Muscle of arm (tissue), 1 donor: ENCODE measurements at regions not wholly inside any gene's neighbourhood (a gene's known extent, or its start where the extent isn't known, plus 50 kb on each side); places are given as distances from the start of the nearest gene placed in this dataset.
"Not testable (repeated sequence)": the region's sequence is repeated elsewhere in the genome, so short reads cannot be mapped to it uniquely, and the experiment has no call there.

Experiments
- DNase-seq: peaks from one replicate; pipeline ENCODE4 v3.0.0-alpha.2; 2013

DNA sequence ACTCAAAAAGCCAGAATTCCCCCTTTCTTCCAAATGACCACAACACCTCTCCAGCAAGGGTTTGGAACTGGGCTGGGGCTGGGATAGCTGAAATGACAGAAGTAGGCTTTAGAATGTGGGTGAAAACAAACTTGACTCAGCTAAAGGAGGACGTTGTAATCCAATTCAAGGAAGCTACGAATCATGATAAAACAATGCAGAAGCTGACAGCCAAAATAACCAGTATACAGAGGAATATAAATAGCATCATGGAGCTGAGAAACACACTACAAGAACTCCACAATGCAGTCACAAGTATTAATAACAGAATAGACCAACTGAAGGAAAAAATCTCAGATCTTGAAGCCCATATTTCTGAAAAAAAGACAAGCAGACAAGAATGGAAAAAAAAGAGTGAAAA is 95.8 kb upstream of the TET2 start:
- no peak for DNase-seq

DNA sequence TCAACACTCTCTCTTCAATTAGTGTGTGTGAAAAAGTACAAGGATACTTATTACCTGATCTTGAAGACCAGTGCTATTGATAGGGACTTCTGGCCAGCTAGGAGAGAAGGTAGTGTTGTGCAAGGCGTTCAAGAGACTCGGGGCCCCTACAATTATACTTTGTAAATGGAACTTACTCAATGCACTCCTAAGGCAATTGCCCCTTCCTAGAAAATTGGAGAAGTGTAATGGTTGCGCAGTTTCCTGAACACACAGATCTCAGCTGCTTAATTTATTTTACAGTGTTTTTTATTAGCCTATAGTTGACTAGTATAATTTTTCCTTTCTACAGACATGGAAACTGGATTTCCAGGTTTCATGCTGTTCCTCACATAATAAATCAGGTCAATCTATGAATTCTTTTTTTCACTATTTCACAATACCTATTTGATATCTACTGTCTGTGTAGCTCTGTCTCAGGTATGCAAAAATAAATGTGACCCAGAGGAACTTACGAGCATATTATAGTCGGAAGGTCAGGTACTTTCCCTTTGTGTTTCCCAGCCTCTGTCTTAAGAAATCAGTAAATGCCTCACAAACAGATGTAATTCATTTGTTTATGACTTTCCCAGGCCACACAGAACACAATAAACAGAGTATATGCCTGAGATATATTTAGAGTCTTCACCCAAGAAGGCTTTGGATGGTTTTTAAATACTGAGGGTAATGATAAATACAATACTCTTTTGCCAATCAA is 89.1 kb upstream of the TET2 start:
- no peak for DNase-seq

DNA sequence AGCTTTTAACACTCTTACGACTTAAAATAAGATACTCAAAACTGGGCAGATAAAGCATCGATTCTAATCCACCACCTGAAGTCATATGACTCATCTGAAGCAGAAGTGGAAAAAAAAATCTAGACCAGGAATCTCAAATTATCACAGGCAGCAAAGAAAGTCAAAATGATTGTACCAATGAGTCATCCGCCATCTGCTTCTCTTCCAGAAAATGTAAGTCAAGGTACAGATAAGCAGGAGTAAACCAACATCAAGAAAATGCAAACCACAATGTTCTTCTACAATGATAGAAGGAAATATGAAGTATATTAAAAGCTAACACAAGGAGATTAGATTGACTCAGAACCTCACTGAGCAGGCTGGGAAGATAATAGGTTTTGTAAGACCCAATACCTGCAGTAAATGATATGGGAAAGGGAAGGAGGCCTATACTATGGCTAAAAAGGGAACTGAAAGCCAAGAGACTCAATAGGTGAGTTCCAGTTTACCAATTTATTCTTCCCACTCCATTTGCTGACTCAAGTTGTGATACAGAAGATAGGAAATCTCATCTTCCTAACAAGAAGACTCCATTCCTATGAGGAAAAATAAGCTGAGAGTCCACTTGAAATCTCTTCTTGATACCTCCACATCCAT is 88.4 kb upstream of the TET2 start:
- DNase-seq, result no peak

DNA sequence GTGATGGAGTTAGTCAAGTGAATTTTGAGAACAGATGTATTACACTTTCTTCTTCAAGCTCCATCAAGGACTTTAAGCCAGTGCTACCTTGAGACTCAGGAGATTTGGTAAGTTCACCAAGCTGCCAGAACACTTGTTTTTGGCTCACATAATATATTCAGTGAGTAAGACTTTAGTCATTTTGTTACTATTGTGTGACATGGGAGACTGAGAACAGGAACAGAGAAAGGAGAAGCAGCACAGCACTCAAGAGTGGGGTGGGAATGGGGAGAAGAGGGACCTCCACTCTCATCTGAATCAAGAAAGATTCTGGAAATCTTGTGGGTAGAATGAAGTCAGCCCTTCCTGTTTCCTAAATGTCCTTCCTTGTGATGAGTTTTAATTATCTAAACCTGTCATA is 87.3 kb upstream of the TET2 start:
- DNase-seq, result no peak

DNA sequence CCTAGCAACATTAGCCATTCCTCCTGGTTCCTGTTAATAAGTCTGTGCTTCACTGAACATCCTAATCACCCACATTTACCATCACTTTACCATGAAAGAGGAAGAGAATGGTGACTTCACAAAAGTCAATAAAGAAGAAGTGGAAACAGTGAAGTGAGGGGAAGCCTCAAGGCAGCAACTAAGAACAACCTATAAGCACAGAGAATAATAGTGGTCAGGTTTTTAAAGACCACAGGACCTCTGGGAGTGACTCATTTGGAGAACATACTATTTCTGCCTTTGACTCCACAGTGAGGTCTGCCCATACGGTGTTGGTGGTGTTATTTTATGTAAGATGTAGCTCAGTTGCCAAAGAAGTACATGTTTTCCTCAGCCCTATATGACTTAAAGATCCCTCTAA is 86.0 kb upstream of the TET2 start:
- no peak for DNase-seq

DNA sequence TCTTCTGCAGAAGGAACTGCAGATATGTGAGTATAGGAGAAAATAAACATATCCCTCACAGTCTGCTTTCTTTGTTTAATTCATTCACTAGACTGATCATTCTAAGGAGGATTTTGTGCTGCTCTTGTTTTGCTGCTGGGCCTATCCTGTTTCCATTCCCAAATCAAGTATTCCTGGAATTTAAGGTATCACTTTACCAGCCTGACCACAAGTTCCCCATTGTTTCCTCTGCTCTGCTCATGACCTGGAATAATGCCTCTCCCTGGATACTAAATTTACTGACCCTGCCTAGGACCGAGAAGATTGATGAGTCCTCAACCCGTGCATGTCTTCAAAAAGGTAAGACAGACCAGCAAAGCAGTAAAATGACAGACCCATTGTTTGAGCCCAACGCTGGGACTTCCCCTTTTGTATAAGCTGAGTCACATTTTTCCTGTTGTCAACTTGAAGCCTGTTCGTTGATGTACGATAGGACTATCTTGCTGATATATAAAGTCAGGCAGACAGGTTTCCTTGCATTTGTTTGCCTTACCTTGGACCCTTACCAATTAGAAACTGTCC is 85.5 kb upstream of the TET2 start:
- DNase-seq, result no peak

DNA sequence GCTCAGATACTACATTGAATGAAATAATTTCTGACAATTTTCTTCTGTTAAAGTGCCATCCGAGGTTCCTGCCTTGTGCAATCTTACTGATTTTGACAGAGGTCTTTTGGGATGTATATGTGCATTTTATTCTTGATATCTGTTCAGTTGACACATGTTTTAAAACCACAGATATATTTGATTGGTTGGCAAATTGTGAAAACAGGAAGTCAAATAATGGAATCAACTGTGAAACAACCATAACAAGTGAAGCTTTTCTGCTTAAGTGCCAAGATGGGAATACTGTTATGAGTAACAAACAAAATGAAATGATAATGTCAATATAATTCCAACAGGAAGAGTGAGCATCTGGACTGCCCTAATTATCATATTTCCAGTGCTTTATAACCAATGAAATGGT is 84.9 kb upstream of the TET2 start:
- DNase-seq, result no peak

DNA sequence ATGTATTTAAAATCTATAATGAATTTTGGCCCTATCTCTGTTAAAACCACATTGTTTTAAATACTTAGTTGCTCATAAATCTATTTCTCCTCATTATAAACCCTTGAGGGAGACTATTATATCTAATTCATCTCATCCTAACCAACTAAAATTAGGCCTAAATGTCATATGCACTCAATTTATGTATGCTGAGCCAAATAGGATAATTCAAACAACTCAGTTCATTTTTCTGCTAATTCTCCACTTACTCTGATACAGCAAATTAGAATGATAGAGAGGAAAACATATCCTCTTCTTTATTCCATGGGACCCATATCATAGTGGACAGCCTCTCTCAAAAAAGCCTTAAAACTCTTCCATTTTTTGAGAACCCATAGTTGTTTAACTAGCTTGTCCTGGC is 80.3 kb upstream of the TET2 start:
- no peak for DNase-seq

DNA sequence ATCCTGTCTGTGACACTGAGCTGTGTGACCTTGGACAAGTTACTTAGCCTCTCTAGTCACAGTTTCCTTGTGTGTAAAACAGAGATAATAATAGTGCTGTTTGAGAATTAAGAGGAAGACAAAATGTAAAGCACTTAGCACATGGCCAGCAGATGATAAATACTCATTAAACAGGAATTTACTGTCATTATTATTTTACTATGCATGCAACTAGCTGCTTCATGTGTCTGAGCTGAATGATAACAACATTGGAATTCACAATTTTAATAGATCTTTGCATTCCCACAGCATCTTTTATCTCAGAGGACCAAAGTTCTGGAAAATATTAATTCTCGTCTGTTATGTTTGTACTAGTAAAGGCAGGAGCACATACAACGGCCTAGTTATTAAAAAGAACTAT is 79.2 kb upstream of the TET2 start:
- DNase-seq, result no peak

DNA sequence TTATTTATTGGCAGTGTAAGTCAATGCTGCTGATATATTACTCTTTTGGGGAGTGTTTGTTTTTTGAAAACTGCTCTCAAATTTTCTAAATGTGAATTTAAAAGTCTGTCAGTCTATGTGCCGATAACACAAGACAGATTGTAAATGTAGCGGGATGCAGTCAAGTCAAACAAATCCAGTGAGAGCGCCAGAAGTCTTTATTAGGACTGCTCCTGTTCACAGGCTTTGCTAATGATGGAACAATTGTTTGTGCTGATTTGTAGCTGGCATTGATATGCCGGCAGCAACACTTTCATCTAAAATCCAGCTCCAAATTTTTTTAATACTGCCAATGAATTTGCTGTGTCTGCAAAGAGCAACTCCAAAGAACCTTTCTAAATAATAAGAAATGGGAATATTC is 78.7 kb upstream of the TET2 start:
- DNase-seq, result no peak

DNA sequence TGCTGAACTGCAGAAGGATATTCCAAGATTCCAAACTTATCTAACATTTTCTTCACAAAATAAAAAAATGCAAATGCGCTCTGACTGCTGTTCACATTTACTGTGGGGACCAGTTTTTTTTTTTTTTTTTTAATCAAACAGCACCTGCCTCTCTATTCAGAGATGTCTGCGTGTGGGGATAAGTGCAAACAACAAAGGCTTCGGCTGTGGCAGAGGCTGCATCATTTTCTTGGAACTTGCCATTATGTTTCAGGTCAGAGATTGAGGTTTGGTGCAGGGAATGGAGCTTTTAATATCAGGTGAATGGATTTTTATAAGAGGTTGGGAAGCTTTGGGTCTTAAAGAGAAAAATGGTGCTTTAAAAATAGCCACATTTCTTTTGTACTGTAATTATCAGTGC is 78.2 kb upstream of the TET2 start:
- DNase-seq, result no peak

DNA sequence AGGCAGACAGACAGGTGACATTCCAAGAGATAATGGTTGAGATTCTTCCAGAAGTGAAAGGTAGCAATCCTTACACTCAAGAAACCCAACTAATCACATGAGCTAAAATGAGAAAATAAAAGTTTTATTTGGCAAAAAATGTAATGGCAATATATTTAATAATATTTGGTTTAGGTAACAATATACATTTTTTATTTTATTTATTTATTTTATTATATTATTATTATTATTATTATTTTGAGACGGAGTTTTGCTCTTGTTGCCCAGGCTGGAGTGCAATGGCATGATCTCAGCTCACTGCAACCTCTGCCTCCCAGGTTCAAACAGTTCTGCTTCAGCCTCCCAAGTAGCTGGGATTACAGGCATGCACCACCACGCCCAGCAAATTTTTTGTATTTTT is 74.6 kb upstream of the TET2 start:
- not testable (repeated sequence) for DNase-seq

DNA sequence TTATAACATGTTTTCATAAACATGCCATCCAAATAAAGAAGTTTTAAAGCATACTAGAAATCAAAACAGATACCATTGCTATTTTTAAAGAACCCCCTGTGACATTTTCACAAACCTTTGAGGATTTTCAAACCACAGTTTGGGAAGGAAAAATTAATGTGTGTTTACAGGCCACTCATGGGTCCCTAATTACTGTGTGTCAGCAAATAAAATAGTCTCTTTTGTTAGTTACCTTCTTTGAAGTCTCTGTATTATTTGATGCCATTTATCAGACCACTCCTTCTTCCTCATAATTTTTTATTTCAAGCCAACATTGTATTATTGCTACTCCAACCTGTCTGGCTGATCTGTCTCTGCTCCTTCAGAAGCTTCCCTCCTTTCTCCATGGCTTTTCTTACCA is 72.6 kb upstream of the TET2 start:
- no peak for DNase-seq

DNA sequence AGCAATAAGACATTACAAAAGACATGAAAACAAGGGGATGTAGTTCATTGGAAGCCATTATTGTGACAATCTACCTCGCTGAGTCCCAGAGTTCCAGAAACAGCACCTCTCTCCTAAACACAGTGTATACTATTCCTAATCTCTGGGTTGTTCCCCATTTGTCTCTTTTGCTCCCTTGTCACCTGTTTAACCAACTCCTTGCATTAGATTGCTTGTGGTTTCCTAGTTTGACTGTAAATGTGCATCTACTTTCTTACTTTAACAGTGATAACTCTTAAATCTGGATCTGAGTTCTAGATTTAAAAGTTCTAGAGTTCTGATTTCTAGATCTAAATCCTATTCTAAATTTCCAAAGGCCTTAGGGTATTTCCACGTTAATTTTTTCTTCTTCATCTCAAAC is 71.6 kb upstream of the TET2 start:
- DNase-seq, result no peak

DNA sequence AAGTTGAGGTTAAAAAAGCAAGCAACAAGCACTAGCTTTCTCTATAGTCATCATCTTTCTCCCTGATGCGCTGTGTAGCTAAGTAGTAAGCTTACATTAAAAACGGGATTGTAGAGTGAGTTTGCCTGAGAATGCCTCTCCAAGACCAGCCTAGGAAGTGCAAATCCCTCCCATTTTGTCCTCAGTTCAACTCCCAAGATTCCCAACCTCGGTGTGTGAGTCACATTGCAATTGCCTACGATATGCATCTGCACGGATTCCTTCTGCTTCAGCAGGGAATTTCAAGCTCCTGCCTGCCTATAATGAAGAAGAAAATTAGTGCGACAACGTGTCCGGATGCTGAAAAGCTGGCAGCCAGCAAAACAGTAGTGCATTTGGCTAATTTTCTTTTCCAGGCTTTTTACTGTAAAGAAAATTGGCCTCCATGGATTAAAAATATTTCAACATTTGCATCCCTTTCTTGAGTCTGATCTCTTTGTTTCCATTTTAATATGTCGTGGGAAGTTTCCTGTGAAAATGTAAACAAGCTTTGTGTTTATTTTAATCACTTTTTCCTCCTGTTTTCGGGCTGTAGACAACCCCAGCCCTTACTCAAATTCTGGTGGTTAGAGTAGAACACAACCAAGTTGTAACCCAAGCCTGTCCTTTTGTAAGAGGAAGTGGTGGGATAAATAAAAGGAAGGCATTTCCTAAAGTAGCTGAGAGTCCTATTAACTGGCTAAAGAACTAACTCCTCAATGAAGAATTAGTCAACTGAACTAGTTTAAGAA is 58.4 kb upstream of the TET2 start:
- DNase-seq, result peak; percentile 49

DNA sequence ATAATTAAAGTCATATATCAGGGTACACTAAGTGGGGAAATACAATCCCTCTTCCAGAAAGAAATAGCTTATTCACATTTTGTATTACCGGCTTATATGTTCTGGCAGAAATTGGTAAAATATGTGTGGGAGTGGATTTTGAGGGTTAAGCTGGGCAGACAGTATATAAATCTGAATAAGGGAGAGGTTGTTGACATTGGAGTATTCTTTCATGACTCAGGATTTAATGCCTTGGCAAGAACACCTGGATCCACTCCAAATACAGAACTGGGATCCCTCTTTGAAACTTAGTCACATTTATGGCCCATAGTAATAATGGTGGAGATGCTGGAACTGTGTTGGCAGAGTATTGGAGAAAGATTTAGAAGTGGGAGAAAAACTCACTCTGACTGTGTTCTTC is 54.3 kb upstream of the TET2 start:
- DNase-seq, result peak; percentile 8

DNA sequence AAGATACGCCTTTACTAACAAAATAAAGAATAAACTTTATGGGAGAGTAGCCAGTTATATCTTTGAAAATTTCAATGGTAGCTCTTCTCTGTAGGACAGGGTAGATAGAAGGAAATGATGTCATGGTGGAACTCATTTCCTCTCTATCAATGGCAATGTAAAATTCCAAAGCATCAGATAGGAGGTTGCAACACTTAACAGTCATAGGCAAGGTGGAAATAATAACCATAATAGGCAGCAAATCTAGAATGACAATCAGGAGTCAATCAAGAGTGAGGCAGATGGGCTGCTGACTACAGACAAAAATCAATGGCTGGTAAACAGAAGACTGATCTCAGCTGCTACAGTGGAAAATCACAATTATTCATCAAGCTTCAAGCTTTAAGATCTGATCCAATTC is 53.9 kb upstream of the TET2 start:
- DNase-seq, result no peak

DNA sequence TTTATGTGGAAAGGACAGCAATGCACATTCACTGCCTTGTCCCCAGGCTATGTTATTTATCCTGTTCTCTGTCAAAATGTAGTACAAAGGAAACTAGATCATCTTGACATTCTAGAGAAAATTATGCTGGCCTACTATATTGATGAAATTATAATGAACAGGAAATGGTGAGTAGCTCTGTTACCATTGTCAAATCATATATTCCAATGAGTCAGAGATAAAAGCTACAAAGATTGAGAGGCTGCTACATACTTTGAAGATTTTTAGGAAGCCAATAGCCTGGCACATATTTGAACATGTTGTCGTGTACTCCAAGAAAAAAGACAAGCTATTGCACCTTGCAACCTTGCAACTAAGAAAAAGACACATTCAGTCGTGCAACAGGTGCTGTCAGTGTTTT is 52.7 kb upstream of the TET2 start:
- DNase-seq, result no peak
